GM13977 (cell line): ENCODE measurements at regions not wholly inside any gene's neighbourhood (a gene's known extent, or its start where the extent isn't known, plus 50 kb on each side); places are given as distances from the start of the nearest gene placed in this dataset.

ENCODE experiments used
- DNase-seq: peaks from one replicate; pipeline ENCODE4 v3.0.0; 2012; ENCODE audit warnings: low spot score
- in situ Hi-C: fragments of 300-500 bp; cut with MboI; formaldehyde crosslinking; loops from one replicate; pipeline ENCODE4 v1.12.0; 2022; ENCODE audit warnings: low sequenced_read_pairs, low pct_unique_long_range_greater_than_20kb, mixed read lengths, inconsistent platforms; ENCODE audit not compliant: unreplicated experiment
- TF ChIP-seq, protein P1 (sequence below): IDR thresholded peaks from 2 replicates; pipeline ENCODE4 v1.5.1; 2012; ENCODE audit warnings: mild to moderate bottlenecking, control low read depth; ENCODE audit not compliant: insufficient read depth; ENCODE audit errors: extremely low read depth, missing control alignments

DNA sequence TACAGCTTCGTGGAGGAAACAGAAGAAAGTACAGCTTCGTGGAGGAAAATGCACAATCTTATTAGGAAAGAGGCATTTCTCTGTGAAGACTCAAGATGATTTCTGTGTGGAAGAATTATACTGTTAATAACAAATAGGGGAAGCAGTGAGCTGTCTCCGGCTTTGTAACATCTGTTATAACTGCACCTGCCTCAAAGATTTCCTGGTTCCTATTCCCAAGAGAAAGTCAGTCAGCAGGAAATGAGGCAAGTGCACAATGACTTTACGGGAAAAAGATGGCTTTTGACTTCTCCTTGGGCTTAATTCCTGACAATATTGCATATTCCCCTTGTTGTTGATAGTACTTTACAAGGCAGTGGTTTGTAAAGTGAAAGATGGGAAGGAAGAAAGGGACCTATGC lies 538.5 kb downstream of the BMP2 start:
- no peak for DNase-seq
- TF ChIP-seq, protein P1, sequence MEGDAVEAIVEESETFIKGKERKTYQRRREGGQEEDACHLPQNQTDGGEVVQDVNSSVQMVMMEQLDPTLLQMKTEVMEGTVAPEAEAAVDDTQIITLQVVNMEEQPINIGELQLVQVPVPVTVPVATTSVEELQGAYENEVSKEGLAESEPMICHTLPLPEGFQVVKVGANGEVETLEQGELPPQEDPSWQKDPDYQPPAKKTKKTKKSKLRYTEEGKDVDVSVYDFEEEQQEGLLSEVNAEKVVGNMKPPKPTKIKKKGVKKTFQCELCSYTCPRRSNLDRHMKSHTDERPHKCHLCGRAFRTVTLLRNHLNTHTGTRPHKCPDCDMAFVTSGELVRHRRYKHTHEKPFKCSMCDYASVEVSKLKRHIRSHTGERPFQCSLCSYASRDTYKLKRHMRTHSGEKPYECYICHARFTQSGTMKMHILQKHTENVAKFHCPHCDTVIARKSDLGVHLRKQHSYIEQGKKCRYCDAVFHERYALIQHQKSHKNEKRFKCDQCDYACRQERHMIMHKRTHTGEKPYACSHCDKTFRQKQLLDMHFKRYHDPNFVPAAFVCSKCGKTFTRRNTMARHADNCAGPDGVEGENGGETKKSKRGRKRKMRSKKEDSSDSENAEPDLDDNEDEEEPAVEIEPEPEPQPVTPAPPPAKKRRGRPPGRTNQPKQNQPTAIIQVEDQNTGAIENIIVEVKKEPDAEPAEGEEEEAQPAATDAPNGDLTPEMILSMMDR = no peak
- in situ Hi-C loops = no loop called here

- in situ Hi-C loops = no loop called here
- DNase-seq = no peak
- TF ChIP-seq, protein P1 = no peak
Observed at GRCh38 chr20:7308163-7308562, 540.7 kb downstream of the BMP2 start.

DNA sequence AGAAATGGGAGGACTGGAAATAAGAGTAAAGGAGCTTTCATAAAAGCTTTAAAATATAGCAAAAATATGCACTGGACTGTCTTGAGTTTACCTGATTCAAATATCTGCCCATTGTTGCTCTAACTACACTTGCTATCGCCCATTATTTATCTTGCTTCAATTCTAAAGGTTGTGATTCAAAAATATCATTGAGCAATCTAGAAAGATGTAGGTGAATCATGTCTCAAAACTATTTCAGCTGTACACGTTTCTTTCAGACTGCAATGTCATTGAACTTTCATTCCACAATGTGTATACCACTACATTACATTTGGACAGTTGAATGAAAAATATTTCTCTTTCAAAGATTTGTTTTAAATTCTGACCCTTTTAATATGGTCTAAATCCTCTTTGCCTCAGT lies 545.6 kb downstream of the BMP2 start:
- TF ChIP-seq, protein P1 = no peak
- in situ Hi-C loops = no loop called here
- no peak for DNase-seq

DNA sequence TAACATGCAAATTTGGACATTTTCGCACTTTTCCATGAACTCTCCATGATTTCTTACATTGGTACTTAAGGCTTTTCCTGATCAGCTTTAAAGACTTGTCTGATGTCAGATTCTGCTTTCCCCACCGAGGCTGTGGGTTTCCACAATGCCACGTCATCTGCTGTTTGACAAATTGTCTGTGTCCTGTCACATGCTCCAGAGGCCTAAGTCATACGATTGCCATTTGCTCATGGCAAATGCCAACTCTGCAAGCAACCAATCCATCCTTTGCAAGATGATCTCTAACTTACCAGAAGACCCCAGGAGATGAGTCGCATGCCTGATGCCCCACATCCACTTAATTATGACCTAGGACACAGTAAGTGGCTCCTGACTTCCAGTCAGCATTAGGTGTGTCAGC lies 556.5 kb downstream of the BMP2 start:
- TF ChIP-seq, protein P1 = no peak
- in situ Hi-C loops = no loop called here
- DNase-seq = no peak

- TF ChIP-seq, protein P1 = no peak
- DNase-seq = no peak
- in situ Hi-C loops = no loop called here
Observed at GRCh38 chr20:7327810-7328209, 560.3 kb downstream of the BMP2 start.

GRCh38 chr20:7330850-7331249 lies 563.4 kb downstream of the BMP2 start:
- DNase-seq = no peak
- in situ Hi-C loops = no loop called here
- TF ChIP-seq, protein P1 = no peak

- in situ Hi-C loops = no loop called here
Observed at GRCh38 chr20:7332169-7332568, 564.7 kb downstream of the BMP2 start.

More at GRCh38 chr20:7332169-7332568, 564.7 kb downstream of the BMP2 start:
- DNase-seq = no peak
- TF ChIP-seq, protein P1 = no peak
